ENCODE measurements at regions not wholly inside any gene's neighbourhood (a gene's known extent, or its start where the extent isn't known, plus 50 kb on each side); places are given as distances from the start of the nearest gene placed in this dataset.
"Not testable (repeated sequence)": the region's sequence is repeated elsewhere in the genome, so short reads cannot be mapped to it uniquely, and the experiment has no call there.

DNA sequence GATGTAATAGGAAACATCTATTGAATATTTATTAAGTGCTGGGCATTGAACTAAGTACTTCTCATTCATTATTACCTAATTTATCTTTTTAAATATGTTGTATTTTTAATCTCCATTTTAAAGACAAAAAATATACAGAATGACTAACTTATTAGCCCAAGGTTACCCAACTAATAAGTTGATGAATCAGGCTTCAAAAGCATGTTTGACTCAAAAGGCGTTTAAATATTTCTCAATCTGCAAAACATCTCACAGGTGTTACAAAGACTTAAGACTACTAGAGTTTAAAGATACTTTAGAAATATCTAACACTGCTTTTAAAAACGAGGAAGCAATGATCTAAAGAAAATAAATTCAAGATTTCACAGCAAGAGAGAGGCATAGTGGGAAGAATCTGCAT lies 457.4 kb upstream of the DCN start:
- 85% methylated on average over 2 of the region's 2 CpGs for WGBS
- Histone ChIP-seq H3K4me3 (no peak overlapping the region), H3K9me3 (no peaks in the 10 kb centered on the region), H3K4me1 (replicated peaks) (no peaks in the 10 kb centered on the region), H3K27ac (no peak overlapping the region), H3K36me3 (no peaks in the 10 kb centered on the region), H3K27me3 (replicated peaks; ENCODE audit: insufficient read depth) (no peaks in the 10 kb centered on the region)
- TF ChIP-seq POLR2A (IDR thresholded peaks at IDR 0.05) = no peak
- TF ChIP-seq POLR2AphosphoS5 (IDR thresholded peaks at IDR 0.05) = no peak
- TF ChIP-seq, protein P1, sequence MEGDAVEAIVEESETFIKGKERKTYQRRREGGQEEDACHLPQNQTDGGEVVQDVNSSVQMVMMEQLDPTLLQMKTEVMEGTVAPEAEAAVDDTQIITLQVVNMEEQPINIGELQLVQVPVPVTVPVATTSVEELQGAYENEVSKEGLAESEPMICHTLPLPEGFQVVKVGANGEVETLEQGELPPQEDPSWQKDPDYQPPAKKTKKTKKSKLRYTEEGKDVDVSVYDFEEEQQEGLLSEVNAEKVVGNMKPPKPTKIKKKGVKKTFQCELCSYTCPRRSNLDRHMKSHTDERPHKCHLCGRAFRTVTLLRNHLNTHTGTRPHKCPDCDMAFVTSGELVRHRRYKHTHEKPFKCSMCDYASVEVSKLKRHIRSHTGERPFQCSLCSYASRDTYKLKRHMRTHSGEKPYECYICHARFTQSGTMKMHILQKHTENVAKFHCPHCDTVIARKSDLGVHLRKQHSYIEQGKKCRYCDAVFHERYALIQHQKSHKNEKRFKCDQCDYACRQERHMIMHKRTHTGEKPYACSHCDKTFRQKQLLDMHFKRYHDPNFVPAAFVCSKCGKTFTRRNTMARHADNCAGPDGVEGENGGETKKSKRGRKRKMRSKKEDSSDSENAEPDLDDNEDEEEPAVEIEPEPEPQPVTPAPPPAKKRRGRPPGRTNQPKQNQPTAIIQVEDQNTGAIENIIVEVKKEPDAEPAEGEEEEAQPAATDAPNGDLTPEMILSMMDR (IDR thresholded peaks at IDR 0.05) = no peak
- DNase-seq (ENCODE audit: low spot score) = no peak
- intact Hi-C loops (cut with DNase I) = no loop called here

DNA sequence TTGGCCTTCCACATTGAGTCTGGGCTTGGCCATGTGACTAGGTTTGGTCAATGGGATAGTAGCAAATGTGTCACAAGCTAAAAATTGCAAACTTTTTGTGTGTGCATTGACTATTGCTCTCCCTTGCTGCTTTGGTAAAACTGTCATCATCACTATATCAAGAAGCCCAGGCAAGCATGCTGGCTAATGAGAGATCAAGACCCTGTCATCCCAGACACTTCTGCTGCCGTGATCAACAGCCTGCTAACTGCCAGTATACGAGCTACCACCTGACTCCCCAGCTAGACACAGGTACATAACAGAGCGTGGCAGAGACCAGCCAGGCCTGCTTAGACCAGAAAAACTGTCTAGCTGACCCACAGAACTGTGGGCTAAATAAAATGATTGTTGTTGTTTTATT lies 456.7 kb upstream of the DCN start:
- no peaks in the 10 kb centered on the region for H3K27me3 ChIP-seq (replicated peaks; ENCODE audit: insufficient read depth)
- no peak overlapping the region for H3K27ac ChIP-seq
- H3K4me1 ChIP-seq (replicated peaks) = no peaks in the 10 kb centered on the region
- H3K36me3 ChIP-seq = no peaks in the 10 kb centered on the region
- intact Hi-C loops (cut with DNase I) = no loop called here
- H3K4me3 ChIP-seq = no peak overlapping the region
- TF ChIP-seq POLR2AphosphoS5 (IDR thresholded peaks at IDR 0.05) (no peak), POLR2A (IDR thresholded peaks at IDR 0.05) (no peak)
- TF ChIP-seq, protein P1 (IDR thresholded peaks at IDR 0.05) = no peak
- WGBS = 82% methylated on average over 3 of the region's 3 CpGs
- DNase-seq (ENCODE audit: low spot score) = no peak
- H3K9me3 ChIP-seq = no peaks in the 10 kb centered on the region

DNA sequence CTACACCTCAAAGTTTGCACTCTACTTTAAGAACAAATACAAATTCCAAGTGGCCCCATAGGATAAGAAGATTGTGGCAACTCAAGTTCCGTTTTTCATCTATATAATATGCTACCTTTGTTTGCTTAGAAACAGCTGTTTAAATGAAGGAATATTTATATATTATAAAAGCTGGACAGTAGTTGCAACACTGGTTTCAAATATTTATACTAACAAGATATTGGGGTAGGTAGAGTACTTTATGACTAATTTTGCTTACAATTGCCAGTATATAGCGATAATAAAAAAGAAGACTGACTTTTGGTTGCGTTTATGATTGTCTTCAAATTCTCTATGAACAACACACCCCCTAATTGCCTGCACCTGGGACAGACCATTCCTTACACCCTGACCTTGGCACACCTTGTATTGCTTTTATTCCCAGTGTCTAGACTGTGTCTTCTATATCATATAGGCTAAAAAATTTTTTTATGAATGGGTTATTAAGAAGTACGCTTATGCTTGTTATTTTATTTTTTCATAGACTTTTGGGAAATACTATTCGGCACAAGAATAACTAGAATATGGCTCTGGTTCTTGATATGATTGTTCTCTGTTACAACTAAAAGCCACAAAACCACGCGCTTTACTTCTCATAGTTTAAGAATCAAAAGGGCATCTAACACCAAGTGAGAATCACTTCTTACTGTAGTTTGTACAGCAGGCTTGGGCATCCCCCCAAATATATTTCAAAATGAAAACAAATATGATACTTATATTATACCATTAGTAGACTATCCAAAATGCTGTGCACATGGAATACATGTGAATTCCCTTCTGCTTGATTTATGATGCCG lies 455.4 kb upstream of the DCN start:
- Histone ChIP-seq H3K27ac (no peak overlapping the region), H3K4me1 (replicated peaks) (no peaks in the 10 kb centered on the region), H3K27me3 (replicated peaks; ENCODE audit: insufficient read depth) (no peaks in the 10 kb centered on the region), H3K36me3 (no peaks in the 10 kb centered on the region), H3K9me3 (no peaks in the 10 kb centered on the region), H3K4me3 (no peak overlapping the region)
- 82% methylated on average over 8 of the region's 8 CpGs for WGBS
- DNase-seq (ENCODE audit: low spot score) = no peak
- intact Hi-C loops (cut with DNase I) = no loop called here
- no peak for TF ChIP-seq POLR2A (IDR thresholded peaks at IDR 0.05)
- TF ChIP-seq, protein P1 (IDR thresholded peaks at IDR 0.05) = no peak
- no peak for TF ChIP-seq POLR2AphosphoS5 (IDR thresholded peaks at IDR 0.05)

DNA sequence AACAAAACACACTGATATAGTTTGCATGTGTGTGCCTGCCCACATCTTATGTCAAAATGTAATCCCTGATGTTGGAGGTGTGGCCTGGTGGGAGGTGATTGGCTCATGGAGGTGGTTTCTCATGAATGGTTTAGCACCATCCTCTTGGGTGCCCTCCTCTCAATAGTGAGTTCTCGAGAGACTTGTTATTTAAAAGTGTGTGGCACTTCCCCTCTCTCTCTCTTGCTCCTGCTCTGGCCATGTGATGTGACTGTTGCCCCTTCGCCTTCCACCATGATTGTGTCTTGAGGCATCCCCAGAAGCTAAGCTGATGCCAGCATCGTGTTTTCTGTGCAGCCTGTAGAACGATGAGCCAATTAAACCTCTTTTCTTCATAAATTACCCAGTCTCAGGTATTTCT lies 454.1 kb upstream of the DCN start:
- intact Hi-C loops (cut with DNase I) = no loop called here
- DNase-seq (ENCODE audit: low spot score) = no peak
- 85% methylated on average over 4 of the region's 4 CpGs for WGBS
- no peaks in the 10 kb centered on the region for H3K27me3 ChIP-seq (replicated peaks; ENCODE audit: insufficient read depth)
- no peak overlapping the region for H3K4me3 ChIP-seq
- H3K27ac ChIP-seq = no peak overlapping the region
- H3K9me3 ChIP-seq = no peaks in the 10 kb centered on the region
- TF ChIP-seq POLR2AphosphoS5 (IDR thresholded peaks at IDR 0.05) (no peak), POLR2A (IDR thresholded peaks at IDR 0.05) (no peak)
- TF ChIP-seq, protein P1 (IDR thresholded peaks at IDR 0.05) = no peak
- H3K4me1 ChIP-seq (replicated peaks) = no peaks in the 10 kb centered on the region
- no peaks in the 10 kb centered on the region for H3K36me3 ChIP-seq

DNA sequence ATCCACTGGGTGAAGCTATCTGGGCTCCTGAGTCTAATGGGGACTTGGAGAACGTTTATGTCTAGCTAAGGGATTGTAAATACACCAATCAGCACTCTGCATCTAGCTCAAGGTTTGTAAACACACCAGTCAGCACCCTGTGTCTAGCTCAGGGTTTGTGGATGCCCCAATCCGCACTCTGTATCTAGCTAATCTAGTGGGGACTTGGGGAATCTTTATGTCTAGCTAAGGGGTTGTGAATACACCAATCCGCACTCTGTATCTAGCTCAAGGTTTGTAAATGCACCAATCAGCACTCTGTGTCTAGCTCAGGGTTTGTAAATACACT lies 451.7 kb upstream of the DCN start:
- H3K4me1 ChIP-seq (replicated peaks); H3K9me3 ChIP-seq; H3K36me3 ChIP-seq; H3K4me3 ChIP-seq; intact Hi-C loops (cut with DNase I); H3K27ac ChIP-seq; H3K27me3 ChIP-seq (replicated peaks; ENCODE audit: insufficient read depth); DNase-seq (ENCODE audit: low spot score): not testable (repeated sequence)
- 98% methylated on average over 3 of the region's 3 CpGs for WGBS
